GM10266 (cell line): ENCODE measurements at regions not wholly inside any gene's neighbourhood (a gene's known extent, or its start where the extent isn't known, plus 50 kb on each side); places are given as distances from the start of the nearest gene placed in this dataset.

Experiments used
- DNase-seq: peaks from one replicate; pipeline ENCODE4 v3.0.0; 2012; ENCODE audit errors: extremely low spot score
- TF ChIP-seq, protein P1 (sequence below): IDR thresholded peaks from 2 replicates; pipeline ENCODE4 v1.5.1; 2012; ENCODE audit warnings: mild to moderate bottlenecking, low read depth; ENCODE audit not compliant: control insufficient read depth, insufficient read depth; ENCODE audit errors: missing control alignments

DNA sequence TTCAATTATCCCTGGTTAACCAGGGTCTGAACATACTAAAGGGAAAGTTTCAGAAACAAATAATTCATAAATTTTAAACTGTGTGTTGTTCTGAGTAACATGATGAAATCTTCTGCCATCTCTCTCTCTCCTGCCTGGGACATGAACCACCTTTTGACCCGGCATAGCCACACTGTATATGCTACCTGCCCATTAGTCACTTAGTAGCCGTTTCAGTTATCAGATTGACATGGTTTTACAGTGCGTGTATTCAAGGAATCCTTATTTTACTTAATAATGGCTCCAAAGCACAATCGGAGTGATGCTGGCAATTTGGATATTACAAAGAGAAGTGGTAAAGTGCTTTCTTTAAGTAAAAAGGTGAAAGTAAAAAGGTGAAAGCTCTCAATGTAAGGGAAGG is 227.1 kb upstream of the CCDC179 start:
- no peak for DNase-seq
- TF ChIP-seq, protein P1, sequence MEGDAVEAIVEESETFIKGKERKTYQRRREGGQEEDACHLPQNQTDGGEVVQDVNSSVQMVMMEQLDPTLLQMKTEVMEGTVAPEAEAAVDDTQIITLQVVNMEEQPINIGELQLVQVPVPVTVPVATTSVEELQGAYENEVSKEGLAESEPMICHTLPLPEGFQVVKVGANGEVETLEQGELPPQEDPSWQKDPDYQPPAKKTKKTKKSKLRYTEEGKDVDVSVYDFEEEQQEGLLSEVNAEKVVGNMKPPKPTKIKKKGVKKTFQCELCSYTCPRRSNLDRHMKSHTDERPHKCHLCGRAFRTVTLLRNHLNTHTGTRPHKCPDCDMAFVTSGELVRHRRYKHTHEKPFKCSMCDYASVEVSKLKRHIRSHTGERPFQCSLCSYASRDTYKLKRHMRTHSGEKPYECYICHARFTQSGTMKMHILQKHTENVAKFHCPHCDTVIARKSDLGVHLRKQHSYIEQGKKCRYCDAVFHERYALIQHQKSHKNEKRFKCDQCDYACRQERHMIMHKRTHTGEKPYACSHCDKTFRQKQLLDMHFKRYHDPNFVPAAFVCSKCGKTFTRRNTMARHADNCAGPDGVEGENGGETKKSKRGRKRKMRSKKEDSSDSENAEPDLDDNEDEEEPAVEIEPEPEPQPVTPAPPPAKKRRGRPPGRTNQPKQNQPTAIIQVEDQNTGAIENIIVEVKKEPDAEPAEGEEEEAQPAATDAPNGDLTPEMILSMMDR: no peak

DNA sequence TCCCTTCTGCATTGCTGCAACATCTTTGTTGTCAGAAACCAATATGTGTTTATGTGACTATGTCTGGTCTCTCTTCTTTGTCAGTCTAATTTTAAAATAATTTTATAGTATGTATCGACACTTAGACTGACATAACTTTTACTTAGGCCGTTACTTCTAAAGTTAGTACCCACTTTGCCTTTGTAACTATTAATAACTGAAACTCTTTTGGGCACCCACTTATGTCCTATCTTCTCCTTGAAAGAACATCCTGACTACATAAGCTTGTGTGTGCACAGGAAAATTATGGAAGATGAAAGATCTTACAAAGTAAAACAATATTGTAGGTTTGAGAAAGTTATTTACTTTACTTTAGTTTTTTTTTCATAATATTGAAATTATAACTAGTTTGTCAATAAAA is 230.4 kb upstream of the CCDC179 start:
- TF ChIP-seq, protein P1: no peak
- DNase-seq: no peak

DNA sequence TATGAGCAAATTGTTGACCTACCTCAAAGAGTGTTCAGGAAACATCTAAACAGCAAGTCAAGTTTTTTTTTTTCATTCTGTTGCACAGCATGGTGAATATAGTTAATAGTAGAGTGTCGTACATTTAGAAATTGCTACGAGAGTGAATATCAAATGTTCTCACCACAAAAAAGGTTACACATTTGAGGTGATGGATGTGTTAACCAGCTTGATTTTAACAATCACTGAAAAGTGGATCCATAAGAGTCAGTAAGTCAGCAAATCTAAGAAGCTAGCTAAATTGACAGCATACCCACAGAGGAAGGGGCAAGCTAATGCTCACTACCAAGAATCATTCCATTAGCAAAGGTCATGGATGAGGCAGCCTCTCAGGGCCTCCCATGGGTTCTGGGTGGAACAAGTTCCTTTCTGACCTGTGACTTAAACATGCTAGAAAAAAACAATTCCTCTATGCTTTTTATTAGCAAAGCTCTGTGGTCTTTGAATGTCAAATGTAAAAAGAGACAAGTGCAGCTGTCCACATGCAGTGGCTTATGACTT is 235.4 kb upstream of the CCDC179 start:
- TF ChIP-seq, protein P1: no peak
- DNase-seq: no peak

DNA sequence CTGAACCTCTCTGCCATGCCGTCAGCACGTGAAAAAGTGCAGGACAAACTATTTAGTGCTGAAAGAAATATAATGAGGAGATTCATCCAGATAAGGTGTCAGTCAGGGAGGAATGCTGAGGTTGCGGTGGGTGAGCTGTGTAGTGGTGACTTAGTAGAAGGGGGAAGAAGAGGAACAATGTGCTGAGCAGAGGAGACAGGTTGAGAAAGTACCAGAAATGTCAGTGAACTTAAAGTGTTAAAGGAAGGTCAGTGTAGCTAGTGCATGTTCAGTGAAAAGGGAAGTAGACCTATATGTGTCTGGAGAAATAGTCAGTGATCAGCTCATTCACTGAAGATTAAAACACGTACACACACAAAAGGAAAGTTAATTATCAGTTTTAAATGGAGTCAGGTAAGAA is 237.6 kb upstream of the CCDC179 start:
- no peak for DNase-seq
- TF ChIP-seq, protein P1: no peak

DNA sequence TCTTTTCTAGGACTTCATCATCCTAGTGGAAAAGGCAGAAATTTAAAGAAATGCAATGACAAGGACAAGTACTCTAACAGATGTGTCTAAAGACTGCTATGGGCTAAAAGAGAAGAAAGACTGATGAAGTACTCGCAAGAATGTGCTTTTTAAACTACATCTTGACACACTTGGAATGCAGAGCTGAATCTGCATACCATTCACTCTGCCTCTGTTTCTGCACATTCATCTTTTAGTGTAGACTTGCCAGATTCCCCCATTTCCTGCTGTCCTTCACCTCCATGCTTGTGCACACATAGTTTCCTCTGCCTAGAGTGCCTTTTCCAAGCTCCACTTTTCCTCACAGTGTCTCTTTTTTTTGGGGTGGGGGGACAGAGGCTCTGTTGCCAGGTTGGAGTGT is 239.0 kb upstream of the CCDC179 start:
- DNase-seq: no peak
- TF ChIP-seq, protein P1: no peak

DNA sequence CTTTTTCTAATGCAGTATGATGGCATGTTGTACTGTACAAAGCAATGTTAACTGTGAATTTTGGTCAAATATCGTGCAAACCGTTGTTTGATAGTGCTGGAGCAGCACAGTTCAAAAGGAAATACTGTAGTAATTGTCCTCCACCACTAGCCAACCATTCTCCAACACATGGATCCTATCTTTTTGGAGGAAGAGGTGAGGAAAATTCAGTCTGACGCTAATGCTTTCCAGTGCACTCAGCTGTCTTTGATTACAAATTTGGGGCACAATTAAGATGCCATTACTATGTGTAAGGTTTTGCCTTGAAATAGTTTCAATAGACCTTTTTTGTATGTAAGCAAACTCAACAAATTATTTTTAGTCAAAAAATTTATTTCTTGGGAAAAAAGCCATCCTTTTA is 240.5 kb upstream of the CCDC179 start:
- DNase-seq: no peak

DNA sequence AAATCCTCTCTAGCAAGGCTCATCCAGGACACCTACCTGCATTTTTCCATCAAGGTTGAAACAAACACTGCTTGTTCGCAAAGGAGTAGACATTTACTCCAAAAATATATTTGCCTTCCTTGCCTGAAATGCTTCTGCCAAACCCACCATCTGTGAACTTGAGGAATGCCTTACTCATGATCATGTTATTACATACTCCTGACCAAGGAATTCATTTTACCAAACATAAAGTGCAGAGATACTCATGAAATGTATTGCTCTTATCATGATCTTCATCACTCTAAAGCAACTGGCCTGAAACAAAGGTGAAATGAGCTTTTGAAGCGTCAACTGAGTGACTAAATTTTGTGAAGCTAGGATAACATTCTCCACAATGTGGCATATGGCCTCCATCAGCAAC is 243.1 kb upstream of the CCDC179 start:
- no peak for DNase-seq
- TF ChIP-seq, protein P1: no peak

More for the DNA sequence above, 240.5 kb upstream of the CCDC179 start:
- TF ChIP-seq, protein P1: no peak
